B cell (primary cell): ENCODE measurements at regions not wholly inside any gene's neighbourhood (a gene's known extent, or its start where the extent isn't known, plus 50 kb on each side); places are given as distances from the start of the nearest gene placed in this dataset.

Experiments
- ATAC-seq: fragments of 200-7000 bp; cut with Tn5 transposase; one replicate; pipeline ENCODE4 v1.10.0; 2021; ENCODE audit warnings: low read depth, mild to moderate bottlenecking, moderate number of reproducible peaks, moderate library complexity
- CTCF ChIA-PET: fragments of 350-600 bp; sonication (Branson Sonifier 250); formaldehyde crosslinking; loops from one replicate; lab custom pipeline; 2021; ENCODE audit warnings: antibody characterized with exemption, inconsistent platforms; lab: Charles Lee
- POLR2A ChIA-PET: fragments of 350-600 bp; sonication (Branson Sonifier 250); formaldehyde crosslinking; loops from one replicate; lab custom pipeline; 2021; ENCODE audit warnings: antibody characterized with exemption; lab: Charles Lee
- DNase-seq: peaks from one replicate; pipeline ENCODE4 v3.0.0; 2013
- H2AFZ ChIP-seq: 2 replicates; pipeline ENCODE4 v1.6.1; 2012; ENCODE audit warnings: mild to moderate bottlenecking, low read depth, low read length; ENCODE audit not compliant: insufficient read depth, poor library complexity, severe bottlenecking
- H3K27ac ChIP-seq, 2 donors: 1 replicate in 1 of 2; 2 replicates in 1 of 2; pipeline ENCODE4 v1.5.1; 2012 to 2013; ENCODE audit warnings: low read length in 2 of 2, mild to moderate bottlenecking in 2 of 2, moderate library complexity in 1 of 2
- H3K27me3 ChIP-seq, 4 experiments: fragments of 200-600 bp in 1 of 4; sonication (generic) in 1 of 4; replicated peaks in 1 of 4; 1 replicate in 2 of 4; 2 replicates in 2 of 4; pipeline versions ENCODE4 v1.6.1 to v1.7.0; 2013 to 2016; ENCODE audit warnings: low read length in 3 of 4, mild to moderate bottlenecking in 2 of 4, mixed read lengths in 1 of 4, moderate library complexity in 1 of 4; ENCODE audit not compliant: insufficient read depth in 4 of 4, control insufficient read depth in 3 of 4; ENCODE audit errors: control extremely low read depth in 1 of 4
- H3K36me3 ChIP-seq, 2 experiments: replicated peaks in 1 of 2; 1 replicate in 1 of 2; 2 replicates in 1 of 2; pipeline versions ENCODE4 v1.6.1 to v1.7.1; 2013; ENCODE audit warnings: low read length in 1 of 2; ENCODE audit not compliant: insufficient read depth in 2 of 2, control insufficient read depth in 1 of 2; ENCODE audit errors: control extremely low read depth in 1 of 2, extremely low read depth in 1 of 2
- H3K4me1 ChIP-seq, 2 donors: fragments of 200-600 bp in 1 of 2; sonication (generic) in 1 of 2; 1 replicate in 1 of 2; 2 replicates in 1 of 2; pipeline versions ENCODE4 v1.5.1 to v1.6.1; 2013 to 2017; ENCODE audit warnings: low read length in 2 of 2; ENCODE audit not compliant: control insufficient read depth in 2 of 2, insufficient read depth in 2 of 2
- H3K4me2 ChIP-seq: replicated peaks from 2 replicates; pipeline ENCODE3; 2012; ENCODE audit warnings: mild to moderate bottlenecking, low read depth, low read length; ENCODE audit not compliant: poor library complexity, severe bottlenecking
- H3K4me3 ChIP-seq, 5 experiments: fragments of 200-600 bp in 1 of 5; sonication (generic) in 1 of 5; 1 replicate in 3 of 5; 2 replicates in 2 of 5; pipeline versions ENCODE4 v1.5.1 to v1.7.0; 2011 to 2016; ENCODE audit warnings: low read length in 4 of 5, mild to moderate bottlenecking in 4 of 5, low read depth in 2 of 5, control low read depth in 1 of 5, moderate library complexity in 1 of 5; ENCODE audit not compliant: insufficient read depth in 1 of 5; ENCODE audit errors: control extremely low read depth in 1 of 5, extremely low read depth in 1 of 5
- H3K79me2 ChIP-seq: fragments of 200-600 bp; sonication (generic); one replicate; pipeline ENCODE4 v1.6.0; 2016; ENCODE audit warnings: low read length; ENCODE audit not compliant: control insufficient read depth, insufficient read depth
- H3K9ac ChIP-seq: fragments of 200-600 bp; sonication (generic); 2 replicates; pipeline ENCODE4 v1.6.1; 2017; ENCODE audit warnings: mild to moderate bottlenecking, low read length, moderate library complexity
- H3K9me3 ChIP-seq, 3 donors: one replicate each; pipeline versions ENCODE4 v1.6.1 to v1.7.1; 2013; ENCODE audit warnings: low read length in 2 of 3; ENCODE audit not compliant: control insufficient read depth in 2 of 3, insufficient read depth in 1 of 3; ENCODE audit errors: control extremely low read depth in 1 of 3
- H4K20me1 ChIP-seq: 2 replicates; pipeline ENCODE4 v1.6.0; 2012; ENCODE audit warnings: mild to moderate bottlenecking, low read length; ENCODE audit not compliant: insufficient read depth, control insufficient read depth, poor library complexity, severe bottlenecking
- H3K27ac Mint-ChIP-seq: one replicate; pipeline ENCODE4 v1.8.0; 2021; ENCODE audit warnings: mixed read lengths
- H3K27me3 Mint-ChIP-seq: one replicate; pipeline ENCODE4 v1.8.0; 2021; ENCODE audit warnings: mixed read lengths
- H3K4me1 Mint-ChIP-seq: one replicate; pipeline ENCODE4 v1.8.0; 2021; ENCODE audit warnings: mixed read lengths
- H3K4me3 Mint-ChIP-seq: one replicate; pipeline ENCODE4 v1.8.0; 2021; ENCODE audit warnings: mixed read lengths
- H3K9me3 Mint-ChIP-seq: one replicate; pipeline ENCODE4 v1.8.0; 2022; ENCODE audit warnings: mixed read lengths; ENCODE audit not compliant: insufficient read depth
- CTCF ChIP-seq: fragments of 200-600 bp; IDR thresholded peaks from one replicate; pipeline ENCODE4 v1.8.0; 2022; ENCODE audit warnings: antibody characterized with exemption, mild to moderate bottlenecking
- EZH2 ChIP-seq: IDR thresholded peaks from 2 replicates; pipeline ENCODE4 v1.6.1; 2012; ENCODE audit warnings: borderline replicate concordance, low read depth, mild to moderate bottlenecking, moderate library complexity, low read length; ENCODE audit not compliant: insufficient read depth, poor library complexity, severe bottlenecking
- WGBS: methylation state at CpG from one replicate; pipeline ENCODE4 v1.1.5; 2013; ENCODE audit warnings: missing lambda C conversion rate; ENCODE audit not compliant: insufficient coverage; 5-methylcytosine and 5-hydroxymethylcytosine counted together
- intact Hi-C: fragments of 100-400 bp; cut with micrococcal nuclease; formaldehyde crosslinking; loops from one replicate; pipeline ENCODE4 v1.10.0; 2022

GRCh38 chr2:7744827-7745226 lies 827.6 kb downstream of the RNF144A start:
- ATAC-seq (no peak), DNase-seq (no peak)
- Mint-ChIP-seq H3K4me3 (no peak overlapping the region), H3K27ac (no peak overlapping the region), H3K9me3 (no peaks in the 10 kb centered on the region), H3K4me1 (no peaks in the 10 kb centered on the region), H3K27me3 (peaks cover 6% of the 10 kb centered on the region)
- H3K4me3 ChIP-seq, result no peak overlapping the region
- H3K27ac ChIP-seq, result no peak overlapping the region
- TF ChIP-seq CTCF (no peak), EZH2 (no peak)
- H3K36me3 ChIP-seq, result no peaks in the 10 kb centered on the region
- no peak overlapping the region for H2AFZ ChIP-seq
- no peaks in the 10 kb centered on the region for H3K79me2 ChIP-seq
- no peaks in the 10 kb centered on the region for H3K4me1 ChIP-seq
- 97% methylated on average over 2 of the region's 5 CpGs for WGBS
- intact Hi-C loops, result no loop called here
- no peaks in the 10 kb centered on the region for H4K20me1 ChIP-seq
- no peak overlapping the region for H3K9ac ChIP-seq
- H3K27me3 ChIP-seq, result no peaks in the 10 kb centered on the region
- H3K9me3 ChIP-seq, result peaks cover 0 to 6% (median 0%) of the 10 kb centered on the region in 3 donors
- ChIA-PET CTCF (interaction anchor here (0.7 kb wide), 1 partner anchor 59 kb away, joined by 3 read pairs; no protein-coding TSS in a partner anchor), POLR2A (no interaction called here)
- no peak overlapping the region for H3K4me2 ChIP-seq

- Mint-ChIP-seq H3K27me3 (peaks cover 6% of the 10 kb centered on the region), H3K9me3 (no peaks in the 10 kb centered on the region), H3K4me1 (no peaks in the 10 kb centered on the region), H3K27ac (no peak overlapping the region), H3K4me3 (no peak overlapping the region)
- DNase-seq, result no peak
- no CpG with 5 or more reads among the region's 2 CpGs for WGBS
- H4K20me1 ChIP-seq, result no peaks in the 10 kb centered on the region
- no peaks in the 10 kb centered on the region for H3K4me1 ChIP-seq
- POLR2A ChIA-PET, result no interaction called here
- ATAC-seq, result no peak
- H3K36me3 ChIP-seq, result no peaks in the 10 kb centered on the region
- no peak overlapping the region for H3K9ac ChIP-seq
- H3K27ac ChIP-seq, result no peak overlapping the region
- no peak overlapping the region for H3K4me2 ChIP-seq
- CTCF ChIA-PET, result no interaction called here
- H3K79me2 ChIP-seq, result no peaks in the 10 kb centered on the region
- intact Hi-C loops, result no loop called here
- no peak overlapping the region for H2AFZ ChIP-seq
- TF ChIP-seq EZH2 (no peak), CTCF (no peak)
- H3K27me3 ChIP-seq, result no peaks in the 10 kb centered on the region
- H3K4me3 ChIP-seq, result no peak overlapping the region
- peaks cover 0 to 6% (median 0%) of the 10 kb centered on the region in 3 donors for H3K9me3 ChIP-seq
Measured at GRCh38 chr2:7745369-7745768, 828.2 kb downstream of the RNF144A start.
